PFSK-1 (cell line): ENCODE measurements at regions not wholly inside any gene's neighbourhood (a gene's known extent, or its start where the extent isn't known, plus 50 kb on each side); places are given as distances from the start of the nearest gene placed in this dataset.

Experiments
- FOXP2 ChIP-seq: optimal IDR thresholded peaks from 2 replicates; pipeline ENCODE3; 2011; ENCODE audit warnings: borderline replicate concordance, control low read depth, inconsistent platforms; ENCODE audit not compliant: insufficient read depth; ENCODE audit errors: extremely low read length, extremely low read depth
- POLR2AphosphoS5 ChIP-seq: IDR thresholded peaks from 2 replicates; pipeline ENCODE4 v1.6.1; 2012; ENCODE audit warnings: low read depth, mild to moderate bottlenecking, control low read depth, low read length, moderate library complexity
- SIN3A ChIP-seq: IDR thresholded peaks from 2 replicates; pipeline ENCODE4 v1.6.1; 2012; ENCODE audit warnings: mild to moderate bottlenecking, low read length, moderate library complexity, borderline replicate concordance; ENCODE audit not compliant: insufficient read depth
- TAF1 ChIP-seq: IDR thresholded peaks from 2 replicates; pipeline ENCODE4 v1.6.1; 2012; ENCODE audit warnings: low read length, control low read depth, borderline replicate concordance; ENCODE audit not compliant: insufficient read depth
- TF ChIP-seq, protein P1 (sequence below), 2 experiments: IDR thresholded peaks; 2 replicates each; pipeline versions ENCODE4 v1.6.1 to v1.8.0; 2011 to 2012; ENCODE audit warnings: low read depth in 2 of 2, low read length in 2 of 2, control low read depth in 1 of 2, inconsistent platforms in 1 of 2, mild to moderate bottlenecking in 1 of 2, moderate library complexity in 1 of 2; ENCODE audit not compliant: insufficient read depth in 1 of 2

DNA sequence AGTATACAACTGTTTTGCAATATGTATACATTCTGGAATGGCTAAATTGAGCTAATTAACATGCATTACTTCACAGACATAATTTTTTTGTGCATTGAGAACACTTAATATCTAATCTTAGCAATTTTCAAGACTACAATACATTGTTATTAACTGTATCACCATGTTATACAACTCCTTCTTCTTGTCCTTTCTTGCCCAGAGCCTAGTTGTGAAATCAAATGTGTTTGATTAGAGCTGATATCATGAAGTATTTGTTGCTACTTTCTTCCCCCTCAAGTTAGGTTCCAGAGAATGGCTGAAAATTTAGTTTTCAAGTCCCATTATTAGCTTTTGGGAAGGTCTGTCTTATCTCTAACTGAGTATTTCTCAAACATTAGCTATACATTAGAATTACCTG lies 607.8 kb downstream of the PSAT1 start:
- TF ChIP-seq POLR2AphosphoS5 (no peak), TAF1 (no peak), FOXP2 (no peak), SIN3A (no peak)
- TF ChIP-seq, protein P1, sequence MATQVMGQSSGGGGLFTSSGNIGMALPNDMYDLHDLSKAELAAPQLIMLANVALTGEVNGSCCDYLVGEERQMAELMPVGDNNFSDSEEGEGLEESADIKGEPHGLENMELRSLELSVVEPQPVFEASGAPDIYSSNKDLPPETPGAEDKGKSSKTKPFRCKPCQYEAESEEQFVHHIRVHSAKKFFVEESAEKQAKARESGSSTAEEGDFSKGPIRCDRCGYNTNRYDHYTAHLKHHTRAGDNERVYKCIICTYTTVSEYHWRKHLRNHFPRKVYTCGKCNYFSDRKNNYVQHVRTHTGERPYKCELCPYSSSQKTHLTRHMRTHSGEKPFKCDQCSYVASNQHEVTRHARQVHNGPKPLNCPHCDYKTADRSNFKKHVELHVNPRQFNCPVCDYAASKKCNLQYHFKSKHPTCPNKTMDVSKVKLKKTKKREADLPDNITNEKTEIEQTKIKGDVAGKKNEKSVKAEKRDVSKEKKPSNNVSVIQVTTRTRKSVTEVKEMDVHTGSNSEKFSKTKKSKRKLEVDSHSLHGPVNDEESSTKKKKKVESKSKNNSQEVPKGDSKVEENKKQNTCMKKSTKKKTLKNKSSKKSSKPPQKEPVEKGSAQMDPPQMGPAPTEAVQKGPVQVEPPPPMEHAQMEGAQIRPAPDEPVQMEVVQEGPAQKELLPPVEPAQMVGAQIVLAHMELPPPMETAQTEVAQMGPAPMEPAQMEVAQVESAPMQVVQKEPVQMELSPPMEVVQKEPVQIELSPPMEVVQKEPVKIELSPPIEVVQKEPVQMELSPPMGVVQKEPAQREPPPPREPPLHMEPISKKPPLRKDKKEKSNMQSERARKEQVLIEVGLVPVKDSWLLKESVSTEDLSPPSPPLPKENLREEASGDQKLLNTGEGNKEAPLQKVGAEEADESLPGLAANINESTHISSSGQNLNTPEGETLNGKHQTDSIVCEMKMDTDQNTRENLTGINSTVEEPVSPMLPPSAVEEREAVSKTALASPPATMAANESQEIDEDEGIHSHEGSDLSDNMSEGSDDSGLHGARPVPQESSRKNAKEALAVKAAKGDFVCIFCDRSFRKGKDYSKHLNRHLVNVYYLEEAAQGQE (IDR thresholded peaks at IDR 0.05; ENCODE audit: insufficient read depth in 1 of 2, low read depth in 2 of 2, low read length in 2 of 2) = no peak

DNA sequence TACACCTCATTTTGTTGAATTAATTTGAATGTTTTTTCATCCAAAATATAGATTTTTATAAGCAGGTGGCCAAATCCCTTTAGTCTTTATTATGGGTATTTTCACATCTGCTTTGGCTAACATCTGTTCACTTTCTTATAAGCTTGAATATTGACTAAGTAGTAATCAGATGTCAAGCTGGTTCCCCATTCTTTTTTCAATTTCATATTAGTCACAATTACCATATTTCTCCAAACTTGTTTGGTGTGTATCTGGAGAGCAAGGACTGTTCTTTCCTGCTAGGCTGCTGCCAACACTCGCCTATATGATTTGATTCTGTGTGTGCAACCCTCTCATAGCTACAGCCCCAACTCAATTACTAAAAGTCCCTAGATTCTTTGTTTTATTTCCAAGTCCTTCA lies 608.5 kb downstream of the PSAT1 start:
- TF ChIP-seq, protein P1 (IDR thresholded peaks at IDR 0.05; ENCODE audit: insufficient read depth in 1 of 2, low read depth in 2 of 2, low read length in 2 of 2) = no peak
- no peak for TF ChIP-seq FOXP2
- no peak for TF ChIP-seq POLR2AphosphoS5

DNA sequence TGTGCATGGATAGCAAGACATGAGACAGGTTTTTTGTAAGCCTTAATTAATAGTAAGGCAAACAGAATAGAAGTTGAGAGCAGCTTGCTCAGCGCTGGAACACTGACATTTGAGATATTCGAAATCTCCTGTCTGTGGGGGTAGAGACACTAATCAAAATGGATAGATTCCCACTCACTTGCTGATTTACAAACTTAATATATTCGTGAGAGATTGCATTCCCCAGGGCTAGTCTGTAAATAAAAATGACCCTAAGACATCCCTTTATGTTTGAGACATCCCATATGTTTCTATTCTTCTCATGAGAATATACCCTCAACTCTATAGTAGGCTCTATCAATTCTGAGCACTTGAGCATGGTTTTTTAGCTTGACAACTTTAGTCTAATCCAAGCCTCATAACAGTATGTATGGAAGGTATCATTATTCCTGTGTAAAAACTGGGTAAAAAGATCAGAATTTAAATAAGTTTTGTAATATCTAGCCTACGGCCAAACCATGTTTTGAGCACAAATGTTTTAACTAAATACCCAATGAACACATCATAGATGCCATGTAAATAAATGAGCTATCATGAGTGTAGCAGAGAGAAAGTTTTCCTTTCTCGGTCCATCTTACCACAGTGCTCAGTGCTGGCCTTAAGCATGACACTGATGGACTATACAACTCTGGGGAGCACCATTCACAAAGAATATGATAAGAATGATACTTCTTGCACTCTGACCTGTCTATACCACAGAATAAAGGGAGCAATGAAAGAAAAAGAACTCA lies 609.2 kb downstream of the PSAT1 start:
- TF ChIP-seq SIN3A = no peak
- no peak for TF ChIP-seq FOXP2
- TF ChIP-seq, protein P1 (IDR thresholded peaks at IDR 0.05; ENCODE audit: insufficient read depth in 1 of 2, low read depth in 2 of 2, low read length in 2 of 2) = no peak
- no peak for TF ChIP-seq TAF1
- TF ChIP-seq POLR2AphosphoS5 = no peak

DNA sequence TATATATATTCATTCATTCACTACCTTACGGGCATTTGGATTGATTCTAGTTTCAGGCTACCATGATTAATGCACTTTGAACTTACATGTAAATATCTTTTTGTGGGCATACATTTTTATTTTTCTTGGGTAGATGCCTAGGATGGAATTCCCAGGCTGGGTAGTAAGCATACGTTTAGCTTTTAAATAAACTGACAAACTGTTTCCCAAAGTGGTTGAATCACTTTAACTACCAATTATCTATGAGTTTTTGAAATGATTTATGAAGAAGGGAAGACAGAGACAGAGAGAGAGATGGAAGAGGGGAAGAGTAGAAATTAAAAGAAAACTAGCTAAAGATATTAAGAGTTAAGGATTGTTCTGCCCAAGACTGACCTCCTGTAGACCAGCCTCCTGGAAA lies 612.6 kb downstream of the PSAT1 start:
- TF ChIP-seq POLR2AphosphoS5 (no peak), FOXP2 (no peak), SIN3A (no peak), TAF1 (no peak)
- TF ChIP-seq, protein P1 (IDR thresholded peaks at IDR 0.05; ENCODE audit: insufficient read depth in 1 of 2, low read depth in 2 of 2, low read length in 2 of 2) = no peak
